ENCODE measurements at regions not wholly inside any gene's neighbourhood (a gene's known extent, or its start where the extent isn't known, plus 50 kb on each side); places are given as distances from the start of the nearest gene placed in this dataset.
"Not testable (repeated sequence)": the region's sequence is repeated elsewhere in the genome, so short reads cannot be mapped to it uniquely, and the experiment has no call there.

DNA sequence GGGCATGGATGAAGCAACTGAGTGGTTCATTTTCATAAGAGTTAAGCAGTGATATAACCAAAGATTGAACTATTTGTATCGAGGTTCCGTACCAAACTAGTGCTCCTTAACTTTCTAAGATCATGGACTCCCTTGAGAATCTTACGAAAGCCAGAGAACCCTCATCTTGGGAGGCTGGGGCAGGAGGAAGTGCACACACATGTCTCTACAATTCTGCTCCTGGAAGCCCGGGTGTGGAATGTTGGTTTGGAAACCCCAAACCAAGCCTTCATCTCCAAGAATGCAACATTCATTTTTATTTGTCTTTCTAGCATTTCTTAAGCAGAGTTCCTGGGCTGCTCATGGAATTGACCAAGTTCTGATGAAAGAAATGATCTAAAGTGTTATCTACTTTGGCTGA lies 215.0 kb upstream of the PRNP start:
- DNase-seq (ENCODE audit: low read depth, low spot score) = peak; percentile 36
- TF ChIP-seq, protein P1, sequence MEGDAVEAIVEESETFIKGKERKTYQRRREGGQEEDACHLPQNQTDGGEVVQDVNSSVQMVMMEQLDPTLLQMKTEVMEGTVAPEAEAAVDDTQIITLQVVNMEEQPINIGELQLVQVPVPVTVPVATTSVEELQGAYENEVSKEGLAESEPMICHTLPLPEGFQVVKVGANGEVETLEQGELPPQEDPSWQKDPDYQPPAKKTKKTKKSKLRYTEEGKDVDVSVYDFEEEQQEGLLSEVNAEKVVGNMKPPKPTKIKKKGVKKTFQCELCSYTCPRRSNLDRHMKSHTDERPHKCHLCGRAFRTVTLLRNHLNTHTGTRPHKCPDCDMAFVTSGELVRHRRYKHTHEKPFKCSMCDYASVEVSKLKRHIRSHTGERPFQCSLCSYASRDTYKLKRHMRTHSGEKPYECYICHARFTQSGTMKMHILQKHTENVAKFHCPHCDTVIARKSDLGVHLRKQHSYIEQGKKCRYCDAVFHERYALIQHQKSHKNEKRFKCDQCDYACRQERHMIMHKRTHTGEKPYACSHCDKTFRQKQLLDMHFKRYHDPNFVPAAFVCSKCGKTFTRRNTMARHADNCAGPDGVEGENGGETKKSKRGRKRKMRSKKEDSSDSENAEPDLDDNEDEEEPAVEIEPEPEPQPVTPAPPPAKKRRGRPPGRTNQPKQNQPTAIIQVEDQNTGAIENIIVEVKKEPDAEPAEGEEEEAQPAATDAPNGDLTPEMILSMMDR (IDR thresholded peaks at IDR 0.05; ENCODE audit: insufficient read depth, low read length, missing control alignments) = no peak
- H3K4me3 ChIP-seq (ENCODE audit: low read depth, low read length) = no peak overlapping the region
- ChIA-PET CTCF (no interaction called here), POLR2A (no interaction called here)

DNA sequence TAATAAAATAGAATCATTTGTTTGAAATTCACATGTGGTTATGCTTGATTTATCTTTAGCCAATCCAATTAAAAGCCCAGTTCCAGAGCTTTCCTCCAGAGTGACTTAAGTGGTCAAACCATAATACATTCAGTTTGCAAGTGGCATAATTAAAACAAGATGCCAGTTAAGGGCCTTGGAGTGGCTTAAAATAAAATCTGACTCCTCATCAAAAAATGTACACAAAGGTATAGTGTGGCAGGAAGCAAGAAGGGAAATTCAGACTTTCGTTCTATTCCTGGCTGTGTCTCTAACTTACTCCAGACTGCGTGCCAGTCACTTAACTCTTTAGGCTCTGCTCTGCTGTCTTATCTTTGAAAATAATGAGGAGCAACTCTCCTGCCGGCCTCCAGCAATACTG lies 215.9 kb upstream of the PRNP start:
- TF ChIP-seq, protein P1 (IDR thresholded peaks at IDR 0.05; ENCODE audit: insufficient read depth, low read length, missing control alignments) = peak; percentile 1
- H3K4me3 ChIP-seq (ENCODE audit: low read depth, low read length) = no peak overlapping the region
- DNase-seq (ENCODE audit: low read depth, low spot score) = peak; percentile 58
- CTCF ChIA-PET = interaction anchor here (1.5 to 2.0 kb wide), 2 partner anchors 24 to 122 kb away, joined by 4 to 5 read pairs; no protein-coding TSS in a partner anchor
- POLR2A ChIA-PET = no interaction called here

DNA sequence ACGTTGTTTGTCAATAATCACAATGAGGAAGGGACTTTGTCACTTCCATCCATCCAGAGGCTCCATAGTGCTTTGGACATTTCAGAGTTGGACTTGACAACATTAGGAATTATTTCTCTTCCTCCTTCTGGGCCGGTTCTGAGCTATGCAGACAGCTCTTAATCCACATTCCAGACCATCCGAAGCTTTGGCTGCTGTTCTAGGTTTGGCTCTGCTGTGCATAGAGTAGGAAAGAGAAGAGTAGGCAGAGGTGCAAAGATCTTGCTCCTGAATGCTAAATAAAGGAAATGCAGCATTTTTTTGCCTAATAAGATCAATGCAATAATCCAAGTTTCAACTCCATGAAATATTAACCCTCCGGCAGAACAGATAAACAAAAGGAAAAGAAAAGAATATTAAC lies 216.3 kb upstream of the PRNP start:
- TF ChIP-seq, protein P1 (IDR thresholded peaks at IDR 0.05; ENCODE audit: insufficient read depth, low read length, missing control alignments) = no peak
- CTCF ChIA-PET = interaction anchor here (1.5 to 2.0 kb wide), 2 partner anchors 23 to 122 kb away, joined by 4 to 5 read pairs; no protein-coding TSS in a partner anchor

DNA sequence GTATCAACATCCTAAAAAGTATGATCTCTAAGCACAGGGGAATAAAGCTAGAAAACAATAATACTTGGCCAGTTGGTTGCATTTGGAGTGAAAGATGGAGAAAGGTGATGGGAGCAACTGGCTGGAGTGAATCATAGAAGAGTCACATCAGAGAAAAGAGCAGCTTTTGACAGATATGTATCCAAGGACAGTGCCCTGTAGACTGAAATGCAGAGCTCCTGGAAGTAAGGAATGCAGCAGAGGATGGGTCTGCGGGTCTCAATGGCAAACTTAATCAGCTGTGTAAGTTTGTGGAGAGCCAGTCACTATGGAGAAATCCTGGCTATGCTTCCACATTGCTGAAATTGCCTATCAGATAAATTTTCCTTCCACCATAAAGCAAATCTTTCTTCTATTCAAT lies 218.1 kb upstream of the PRNP start:
- ChIA-PET POLR2A (no interaction called here), CTCF (interaction anchor here (0.8 to 1.0 kb wide), 2 partner anchors 22 to 33 kb away, joined by 4 read pairs; no protein-coding TSS in a partner anchor)
- DNase-seq (ENCODE audit: low read depth, low spot score) = no peak
- TF ChIP-seq, protein P1 (IDR thresholded peaks at IDR 0.05; ENCODE audit: insufficient read depth, low read length, missing control alignments) = no peak
- H3K4me3 ChIP-seq (ENCODE audit: low read depth, low read length) = no peak overlapping the region

More for the DNA sequence above, 216.3 kb upstream of the PRNP start:
- DNase-seq (ENCODE audit: low read depth, low spot score) = no peak
- no peak overlapping the region for H3K4me3 ChIP-seq (ENCODE audit: low read depth, low read length)
- POLR2A ChIA-PET = no interaction called here

DNA sequence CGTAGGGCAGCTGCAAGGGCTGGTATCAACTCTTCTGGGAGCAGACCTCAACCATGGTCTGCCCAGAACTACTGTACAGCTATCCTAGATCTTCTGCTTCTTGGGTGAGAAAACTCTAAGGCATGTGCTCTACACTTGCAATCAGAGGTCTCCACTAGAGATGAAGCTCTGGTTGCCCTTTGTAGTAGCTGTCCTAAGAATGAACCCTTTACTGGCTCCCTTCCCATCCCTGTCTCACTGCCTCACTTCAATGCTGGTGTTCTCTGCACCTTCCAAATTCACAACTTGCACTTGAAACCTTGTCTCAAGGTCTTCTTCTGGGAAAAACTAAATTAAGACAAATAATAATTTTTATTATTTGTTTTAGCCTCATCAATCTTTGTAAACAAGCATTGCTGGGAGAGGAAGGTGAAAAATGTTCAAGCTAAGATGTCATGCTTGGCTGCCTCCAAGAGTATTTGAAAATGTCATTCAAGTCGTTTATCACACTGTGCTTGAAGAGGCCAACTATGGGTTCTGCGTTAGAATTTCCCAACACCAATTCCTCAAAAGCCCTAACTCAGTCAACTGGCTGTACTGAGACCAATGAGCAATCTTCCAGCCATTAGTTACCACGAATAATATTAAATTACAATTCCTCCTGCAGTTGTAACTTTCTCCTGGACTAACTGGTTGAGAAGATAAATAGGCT lies 216.9 kb upstream of the ADRA1D start:
- POLR2A ChIA-PET = no interaction called here
- CTCF ChIA-PET = no interaction called here

DNA sequence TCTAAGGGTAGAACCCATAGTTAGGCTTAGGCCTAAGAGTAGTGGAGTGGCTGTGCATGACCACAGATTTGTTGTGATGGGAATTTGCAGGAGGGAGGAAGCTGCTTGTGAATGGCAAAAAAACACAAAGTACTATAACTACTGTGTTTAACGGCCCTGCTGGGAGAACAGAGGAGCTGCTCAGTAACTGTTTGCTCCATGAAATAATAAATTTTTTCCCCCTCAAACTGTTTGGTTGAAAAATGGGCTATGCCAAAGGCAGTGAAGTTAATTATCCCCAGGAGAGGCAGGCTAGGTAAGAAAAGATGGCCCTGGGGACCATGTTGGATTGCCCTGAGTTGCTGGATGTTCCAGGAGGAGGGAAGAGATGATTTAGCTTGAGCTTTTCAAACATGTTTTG lies 216.1 kb upstream of the ADRA1D start:
- ChIA-PET CTCF (no interaction called here), POLR2A (no interaction called here)
- TF ChIP-seq, protein P1 (IDR thresholded peaks at IDR 0.05; ENCODE audit: insufficient read depth, low read length, missing control alignments) = no peak
- H3K4me3 ChIP-seq (ENCODE audit: low read depth, low read length) = no peak overlapping the region
- DNase-seq (ENCODE audit: low read depth, low spot score) = no peak

More for the DNA sequence above, 216.9 kb upstream of the ADRA1D start:
- TF ChIP-seq, protein P1 (IDR thresholded peaks at IDR 0.05; ENCODE audit: insufficient read depth, low read length, missing control alignments) = no peak
- no peak for DNase-seq (ENCODE audit: low read depth, low spot score)
- no peak overlapping the region for H3K4me3 ChIP-seq (ENCODE audit: low read depth, low read length)

DNA sequence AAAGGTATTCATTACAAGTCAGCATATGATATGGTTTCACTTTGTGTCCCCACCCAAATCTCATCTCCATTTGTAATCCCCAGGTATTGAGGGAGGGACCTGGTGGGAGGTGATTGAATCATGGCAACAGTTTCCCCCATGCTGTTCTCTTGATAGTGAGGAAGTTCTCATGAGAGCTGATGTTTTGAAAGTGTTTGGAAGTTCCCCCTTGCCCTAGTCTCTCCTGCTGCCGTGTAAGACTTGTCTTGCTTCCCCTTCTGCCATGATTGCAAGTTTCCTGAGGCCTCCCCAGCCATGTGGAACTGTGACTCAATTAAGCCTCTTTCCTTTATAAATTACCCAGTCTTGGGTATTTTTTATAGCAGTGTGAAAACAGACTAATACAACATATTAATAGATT lies 213.7 kb upstream of the ADRA1D start:
- POLR2A ChIA-PET; DNase-seq (ENCODE audit: low read depth, low spot score); H3K4me3 ChIP-seq (ENCODE audit: low read depth, low read length): not testable (repeated sequence)
- CTCF ChIA-PET = interaction anchor here (0.8 kb wide), 1 partner anchor 12 kb away, joined by 3 read pairs; no protein-coding TSS in a partner anchor

All from AG04449 (cell line).